M059J (cell line): ENCODE measurements at regions not wholly inside any gene's neighbourhood (a gene's known extent, or its start where the extent isn't known, plus 50 kb on each side); places are given as distances from the start of the nearest gene placed in this dataset.

Source experiments
- DNase-seq: peaks from one replicate; pipeline ENCODE4 v3.0.0-alpha.2; 2012; ENCODE audit warnings: low read depth

- no peak for DNase-seq
Measured at GRCh38 chr20:10771435-10772140, 97.8 kb upstream of the JAG1 start.

DNA sequence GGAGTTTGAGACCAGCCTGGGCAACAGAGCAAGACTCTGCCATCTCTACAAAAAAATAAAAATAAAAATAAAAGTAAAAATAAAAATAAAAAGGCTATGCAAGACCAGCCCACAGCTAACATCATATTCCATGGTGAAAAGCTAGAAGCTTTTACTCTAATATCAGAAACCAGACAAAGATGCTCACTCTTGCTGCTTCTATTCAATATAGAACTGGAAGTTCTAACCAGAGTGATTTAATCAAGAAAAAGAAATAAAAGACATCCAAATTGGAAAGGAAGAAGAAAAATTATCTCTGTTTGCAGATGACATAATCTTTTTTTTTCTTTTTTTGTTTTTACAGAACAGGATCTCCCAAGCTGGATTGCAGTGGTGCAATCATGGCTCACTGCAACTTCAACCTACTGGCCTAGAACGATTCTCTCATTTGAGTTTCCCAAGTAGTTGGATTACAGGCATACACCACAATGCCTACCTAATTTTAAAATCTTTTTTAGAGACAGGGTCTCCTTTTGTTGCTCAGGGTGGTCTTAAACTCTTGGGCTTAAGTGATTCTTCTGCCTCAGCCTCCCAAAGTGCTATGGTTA lies 100.7 kb upstream of the JAG1 start:
- DNase-seq: no peak

DNA sequence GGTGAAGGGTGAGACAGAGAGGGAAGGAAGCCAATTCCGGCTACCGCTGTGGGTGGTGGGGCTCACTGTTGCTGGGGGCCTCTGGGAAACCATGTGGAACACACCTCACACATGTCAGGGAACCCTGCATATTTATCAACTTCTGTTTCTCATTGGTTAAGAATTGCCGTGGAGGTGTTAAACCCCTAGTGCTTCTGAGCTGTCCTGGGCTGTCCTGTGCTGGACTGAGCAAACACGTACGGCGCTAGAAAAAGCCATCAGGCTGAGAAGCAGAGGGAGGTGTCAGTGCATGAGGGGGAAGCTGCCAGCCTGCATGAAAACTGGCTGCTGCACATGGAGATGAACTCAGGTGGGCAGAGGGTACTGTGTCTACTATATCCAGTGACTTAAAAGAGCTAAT lies 103.9 kb upstream of the JAG1 start:
- no peak for DNase-seq

DNA sequence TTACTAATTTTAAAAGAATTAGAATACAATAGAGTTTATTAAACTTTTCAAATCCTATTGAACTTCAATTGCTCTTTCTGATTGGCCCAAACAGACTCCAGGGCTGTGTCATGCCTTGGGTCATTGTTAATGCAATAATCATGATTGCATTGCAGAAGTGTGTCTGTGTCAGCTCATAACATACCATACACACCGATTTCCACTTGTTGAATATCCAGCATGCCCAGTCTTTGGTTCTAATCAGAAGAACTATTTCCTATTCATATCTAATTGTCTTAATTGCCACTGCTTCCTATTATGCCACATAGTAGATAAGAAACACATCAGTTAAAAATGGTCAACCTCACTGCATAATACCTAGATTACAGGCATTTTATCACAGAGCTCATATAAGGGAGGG lies 106.1 kb upstream of the JAG1 start:
- DNase-seq: no peak

DNA sequence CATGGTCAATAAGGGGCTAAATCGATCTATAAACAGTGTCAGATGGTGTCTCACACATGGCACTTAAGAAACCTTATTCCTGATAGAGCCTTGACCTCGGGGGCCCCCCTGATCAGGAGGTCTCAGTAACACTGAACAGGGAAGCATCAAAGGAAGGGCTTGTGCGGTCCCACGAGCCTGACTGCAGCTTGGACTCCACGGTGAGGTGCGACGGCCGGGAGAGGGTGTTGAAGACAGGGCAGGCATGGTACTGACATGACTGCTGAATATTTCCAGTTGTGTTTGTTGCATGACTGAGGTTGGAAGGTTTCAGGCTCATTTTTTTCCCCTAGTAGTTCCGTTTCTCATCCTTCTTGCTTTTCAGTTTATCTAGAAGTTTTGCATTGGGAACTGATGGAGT lies 107.1 kb upstream of the JAG1 start:
- no peak for DNase-seq

GRCh38 chr20:10781526-10781925 lies 107.7 kb upstream of the JAG1 start:
- no peak for DNase-seq

- peak; percentile 69 for DNase-seq
Measured at GRCh38 chr20:10783707-10784553, 110.1 kb upstream of the JAG1 start.

DNA sequence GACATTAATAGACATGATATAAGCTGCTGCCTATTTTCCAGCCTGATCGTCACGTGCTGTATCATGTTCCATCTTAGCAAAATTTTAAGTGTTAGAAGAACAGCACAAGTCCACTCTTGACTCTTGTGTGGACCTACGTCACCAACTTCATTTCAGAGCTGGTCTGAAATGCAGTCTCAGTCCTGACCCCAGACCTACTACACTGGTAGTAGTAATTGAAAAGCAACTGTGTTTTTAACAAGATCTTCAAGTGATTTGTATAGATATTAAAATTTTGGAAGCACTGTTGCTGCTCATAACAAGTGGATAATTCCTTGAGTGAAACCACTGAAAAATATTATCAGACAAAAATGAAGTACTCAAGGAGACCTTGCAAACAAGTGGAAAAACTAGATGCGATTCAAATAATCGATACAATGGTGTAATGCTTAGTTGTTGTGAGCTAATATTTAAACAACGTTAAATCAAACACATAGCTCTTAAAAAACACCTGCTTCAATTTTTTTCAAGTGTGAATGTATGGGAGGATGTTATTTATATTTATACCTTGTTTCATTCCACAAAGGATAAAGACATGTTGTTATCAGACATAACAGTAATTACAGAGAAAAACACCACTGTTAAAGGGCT lies 110.9 kb upstream of the JAG1 start:
- DNase-seq: no peak

DNA sequence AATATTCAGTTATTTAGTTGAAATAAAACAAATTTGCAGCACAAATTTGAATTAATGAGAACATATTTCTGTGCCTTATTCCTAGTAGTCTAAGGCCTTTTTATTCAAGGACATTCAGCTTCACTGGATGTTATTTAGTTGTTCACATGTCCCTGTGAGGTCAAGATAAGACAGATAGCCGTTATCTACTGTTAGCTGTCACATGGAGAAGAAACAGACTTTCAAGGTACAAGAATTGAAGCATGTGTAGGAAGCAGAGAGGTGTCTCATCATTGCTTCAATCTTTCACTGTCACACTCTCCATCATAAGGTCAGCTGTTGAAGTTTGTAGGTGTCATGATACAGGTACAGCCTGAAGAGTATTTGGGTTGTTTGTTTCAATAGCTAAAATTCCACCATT lies 112.9 kb upstream of the JAG1 start:
- no peak for DNase-seq

DNA sequence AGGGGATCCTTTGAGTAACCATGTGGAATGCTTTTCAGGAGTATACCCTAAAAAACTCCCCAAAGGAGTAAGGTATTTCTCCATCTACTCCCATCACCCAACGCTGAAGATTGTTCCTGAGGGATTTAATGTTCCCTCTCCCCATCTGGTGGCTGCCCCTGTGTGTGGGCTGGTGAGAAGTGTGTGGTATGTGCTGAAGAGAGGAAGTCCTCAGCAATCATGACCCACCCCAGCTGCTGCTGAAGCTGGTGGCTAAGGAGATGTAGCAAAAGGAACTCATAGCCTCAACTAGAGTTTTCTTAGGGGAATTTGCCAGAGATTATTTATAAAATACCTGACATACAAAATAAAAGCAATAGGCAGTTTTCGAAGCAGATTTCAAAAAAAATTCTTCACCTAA lies 114.3 kb upstream of the JAG1 start:
- no peak for DNase-seq

DNA sequence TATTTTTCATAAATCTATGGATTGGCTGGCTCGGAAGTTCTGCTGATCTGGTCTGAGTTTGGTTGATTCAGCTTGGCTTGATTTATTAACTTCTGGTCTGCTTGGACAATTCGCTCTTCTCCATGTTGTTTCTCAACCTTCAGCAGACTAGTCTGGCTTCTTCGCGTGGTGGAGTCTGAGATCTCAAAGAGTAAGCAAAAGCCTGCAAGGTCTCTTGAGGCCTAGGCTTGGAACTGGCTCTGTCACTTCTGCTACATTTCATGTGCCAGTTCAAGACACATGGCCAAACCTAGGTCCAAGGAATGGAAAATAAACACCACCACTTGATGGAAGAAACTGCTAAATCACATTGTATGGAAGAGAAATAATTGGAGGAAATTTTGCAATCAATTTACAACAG lies 115.1 kb upstream of the JAG1 start:
- no peak for DNase-seq

DNA sequence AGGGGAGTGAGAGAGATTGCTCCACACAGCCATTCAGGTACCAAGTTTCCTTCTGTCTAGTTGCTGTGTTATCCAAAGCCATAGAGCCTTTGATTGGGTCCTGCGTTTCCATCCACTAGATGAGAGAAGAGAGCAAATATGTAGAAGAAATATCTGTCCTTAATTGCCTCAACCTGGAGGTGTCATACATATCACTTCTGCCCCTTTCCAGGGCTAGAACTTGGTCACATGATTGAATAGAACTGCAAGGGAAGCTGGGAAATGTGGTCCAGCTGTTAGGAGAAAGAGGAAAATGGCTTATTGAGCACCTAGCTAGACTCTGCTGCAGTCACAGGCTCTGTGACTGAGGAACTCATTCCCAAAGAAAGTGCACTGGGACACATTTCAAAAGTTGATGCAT lies 115.6 kb upstream of the JAG1 start:
- no peak for DNase-seq

GRCh38 chr20:10790013-10790412 lies 116.2 kb upstream of the JAG1 start:
- no peak for DNase-seq

DNA sequence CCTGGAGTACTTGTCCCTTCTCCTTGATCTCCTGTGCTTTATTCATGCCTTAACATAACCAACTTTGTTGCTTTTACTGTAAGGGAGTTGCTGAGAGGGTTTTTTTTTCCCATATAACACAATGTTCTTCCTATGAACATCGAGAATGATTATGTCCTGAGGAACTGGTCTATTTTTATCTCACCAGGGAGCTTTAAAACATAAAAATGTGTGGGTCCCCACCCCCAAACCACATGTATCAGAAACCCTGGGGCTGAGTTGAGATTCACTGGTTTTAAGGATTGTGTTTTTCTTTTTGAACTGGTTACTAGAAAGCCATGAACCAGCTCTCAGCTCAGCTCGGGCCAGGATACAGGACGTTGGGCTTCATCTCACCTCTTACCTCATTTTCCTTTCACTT lies 118.5 kb upstream of the JAG1 start:
- DNase-seq: peak; percentile 26

- DNase-seq: no peak
Measured at GRCh38 chr20:10793766-10794165, 120.0 kb upstream of the JAG1 start.

DNA sequence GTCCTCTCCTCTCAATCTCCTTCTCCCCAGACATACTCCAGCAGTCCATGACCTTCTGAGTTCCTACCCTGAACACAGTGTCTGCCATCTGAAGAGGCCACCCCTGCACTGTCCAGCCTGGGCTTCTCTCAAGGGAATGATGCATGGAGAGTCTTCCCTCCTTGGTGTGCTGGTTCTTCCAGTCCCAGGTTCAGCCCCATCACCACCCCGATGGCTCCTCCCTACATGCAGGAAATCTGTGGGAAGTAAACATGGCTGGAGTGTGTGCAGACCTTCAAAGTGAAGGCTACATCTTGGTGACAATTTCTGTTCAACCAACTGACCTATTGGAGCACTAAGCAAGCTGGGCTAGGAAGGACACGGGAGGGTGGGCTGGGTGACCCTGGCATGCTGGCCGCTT lies 121.0 kb upstream of the JAG1 start:
- no peak for DNase-seq

GRCh38 chr20:10795286-10796026 lies 121.7 kb upstream of the JAG1 start:
- no peak for DNase-seq

GRCh38 chr20:10798811-10799210 lies 125.0 kb upstream of the JAG1 start:
- DNase-seq: peak; percentile 86

- DNase-seq: no peak
Measured at GRCh38 chr20:10799735-10800134, 125.9 kb upstream of the JAG1 start.

DNA sequence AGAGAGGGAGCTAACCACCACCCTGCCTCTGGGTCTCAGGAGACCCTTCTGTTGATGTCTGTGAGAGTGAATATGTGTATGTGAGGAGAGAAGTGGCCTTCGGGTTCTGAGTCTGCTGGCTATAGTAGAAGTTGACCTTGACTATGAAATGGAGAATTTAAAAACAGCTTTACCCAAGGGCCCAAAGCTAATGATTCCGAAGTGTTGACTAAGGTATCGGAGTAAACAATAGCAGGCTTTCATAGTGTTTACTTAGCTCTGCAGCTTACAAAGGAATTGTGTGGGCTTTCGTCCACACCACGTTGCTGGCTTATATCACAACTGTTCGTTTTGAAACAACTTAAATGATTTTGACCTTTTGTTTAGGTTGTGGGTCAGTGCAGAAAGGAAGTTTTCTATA lies 126.5 kb upstream of the JAG1 start:
- no peak for DNase-seq

GRCh38 chr20:10802236-10802635 lies 128.4 kb upstream of the JAG1 start:
- DNase-seq: peak; percentile 31

GRCh38 chr20:10805764-10806163 lies 132.0 kb upstream of the JAG1 start:
- DNase-seq: no peak
